ENCODE measurements at regions not wholly inside any gene's neighbourhood (a gene's known extent, or its start where the extent isn't known, plus 50 kb on each side); places are given as distances from the start of the nearest gene placed in this dataset.

DNA sequence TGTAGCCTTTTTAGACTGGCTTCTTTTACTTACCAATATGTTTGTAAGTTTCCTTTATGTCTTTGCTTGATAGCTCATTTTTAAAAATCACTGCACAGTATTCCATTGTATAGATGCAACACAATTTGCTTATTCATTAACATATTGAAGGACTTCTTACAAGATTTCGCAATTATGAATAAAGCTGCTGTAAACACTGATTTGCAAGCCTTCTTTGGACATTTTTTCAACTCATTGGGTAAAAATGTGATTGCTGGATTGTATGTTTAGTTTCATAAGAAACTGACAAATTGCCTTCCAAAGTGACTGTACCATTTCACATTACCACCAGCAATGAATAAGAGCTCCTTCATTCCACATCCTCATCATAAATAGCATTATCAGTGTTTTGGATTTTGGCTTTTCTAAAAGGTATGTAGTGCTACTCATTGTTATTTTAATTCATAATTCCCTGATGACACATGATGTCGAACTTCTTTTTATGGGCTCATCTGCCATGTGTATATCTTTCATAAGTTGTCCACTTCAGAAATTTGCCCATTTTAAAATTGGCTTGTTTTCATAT lies 80.7 kb downstream of the TFAP2B start:
- Histone ChIP-seq H3K23ac (ENCODE audit: low read length) (no peak overlapping the region), H3K9me3 (ENCODE audit: insufficient read depth, low read depth, low read length) (no peaks in the 10 kb centered on the region), H3K36me3 (ENCODE audit: control insufficient read depth in 1 of 2, insufficient read depth in 2 of 2, low read length in 2 of 2) (no peaks in the 10 kb centered on the region), H3K14ac (ENCODE audit: low read length) (no peak overlapping the region), H4K91ac (ENCODE audit: low read depth, low read length) (no peak overlapping the region), H2BK5ac (ENCODE audit: low read depth, low read length, poor library complexity) (no peak overlapping the region), H2AK5ac (ENCODE audit: low read length) (no peak overlapping the region), H2AFZ (ENCODE audit: insufficient read depth, low read length, poor library complexity) (no peak overlapping the region), H3K9ac (ENCODE audit: low read length) (no peak overlapping the region), H4K8ac (ENCODE audit: low read depth, low read length) (no peak overlapping the region), H2BK120ac (ENCODE audit: insufficient read depth, low read length, poor library complexity) (no peak overlapping the region), H3K27me3 (ENCODE audit: insufficient read depth, low read length) (no peaks in the 10 kb centered on the region), H3K18ac (ENCODE audit: low read length) (no peak overlapping the region), H3K79me1 (ENCODE audit: low read length) (no peaks in the 10 kb centered on the region), H3K79me2 (ENCODE audit: control insufficient read depth, insufficient read depth, low read length, poor library complexity) (no peaks in the 10 kb centered on the region), H3K27ac (ENCODE audit: low read depth, low read length) (no peak overlapping the region), H3K4me3 (ENCODE audit: low read depth, low read length) (no peak overlapping the region), H3K4me2 (ENCODE audit: low read length) (no peak overlapping the region), H3K4me1 (ENCODE audit: control insufficient read depth in 1 of 2, insufficient read depth in 2 of 2, low read length in 2 of 2) (no peaks in the 10 kb centered on the region), H4K12ac (ENCODE audit: low read depth, low read length) (no peak overlapping the region), H2BK12ac (ENCODE audit: low read length) (no peak overlapping the region), H3K4ac (ENCODE audit: low read depth, low read length) (no peak overlapping the region)
- no CpG with 5 or more reads among the region's 2 CpGs for WGBS (ENCODE audit: extremely low coverage, insufficient coverage, insufficient read length)
- DNase-seq, result no peak

DNA sequence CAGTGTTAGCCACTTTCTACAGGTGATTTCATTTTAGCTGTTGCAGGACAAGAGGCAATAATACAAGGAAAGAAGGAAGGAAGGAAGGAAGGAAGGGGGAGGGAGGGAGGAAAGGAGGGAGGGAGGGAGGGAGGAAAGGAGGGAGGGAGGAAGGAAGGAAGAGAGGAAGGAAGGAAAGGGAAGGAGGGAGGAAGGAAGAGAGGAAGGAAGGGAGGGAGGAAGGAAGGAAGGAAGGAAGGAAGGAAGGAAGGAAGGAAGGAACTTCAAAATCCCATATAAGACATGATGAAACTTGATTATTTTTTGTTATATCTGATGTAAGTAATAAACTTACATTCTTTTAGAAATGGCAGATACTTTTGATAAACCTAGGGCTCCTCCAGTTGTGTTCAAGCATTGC lies 83.6 kb downstream of the TFAP2B start:
- Histone ChIP-seq H3K27ac (ENCODE audit: low read depth, low read length) (no peak overlapping the region), H2AFZ (ENCODE audit: insufficient read depth, low read length, poor library complexity) (no peak overlapping the region), H3K23ac (ENCODE audit: low read length) (no peak overlapping the region), H4K91ac (ENCODE audit: low read depth, low read length) (no peak overlapping the region), H2AK5ac (ENCODE audit: low read length) (no peak overlapping the region), H2BK12ac (ENCODE audit: low read length) (no peak overlapping the region), H3K14ac (ENCODE audit: low read length) (no peak overlapping the region), H3K4me1 (ENCODE audit: control insufficient read depth in 1 of 2, insufficient read depth in 2 of 2, low read length in 2 of 2) (no peaks in the 10 kb centered on the region), H3K4me3 (ENCODE audit: low read depth, low read length) (no peak overlapping the region), H3K79me2 (ENCODE audit: control insufficient read depth, insufficient read depth, low read length, poor library complexity) (no peaks in the 10 kb centered on the region), H4K12ac (ENCODE audit: low read depth, low read length) (no peak overlapping the region), H3K4ac (ENCODE audit: low read depth, low read length) (no peak overlapping the region), H3K9me3 (ENCODE audit: insufficient read depth, low read depth, low read length) (no peaks in the 10 kb centered on the region), H2BK5ac (ENCODE audit: low read depth, low read length, poor library complexity) (no peak overlapping the region), H4K8ac (ENCODE audit: low read depth, low read length) (no peak overlapping the region), H3K4me2 (ENCODE audit: low read length) (no peak overlapping the region), H3K36me3 (ENCODE audit: control insufficient read depth in 1 of 2, insufficient read depth in 2 of 2, low read length in 2 of 2) (no peaks in the 10 kb centered on the region), H3K27me3 (ENCODE audit: insufficient read depth, low read length) (no peaks in the 10 kb centered on the region), H2BK120ac (ENCODE audit: insufficient read depth, low read length, poor library complexity) (no peak overlapping the region), H3K79me1 (ENCODE audit: low read length) (no peaks in the 10 kb centered on the region), H3K9ac (ENCODE audit: low read length) (no peak overlapping the region), H3K18ac (ENCODE audit: low read length) (no peak overlapping the region)
- DNase-seq, result no peak

DNA sequence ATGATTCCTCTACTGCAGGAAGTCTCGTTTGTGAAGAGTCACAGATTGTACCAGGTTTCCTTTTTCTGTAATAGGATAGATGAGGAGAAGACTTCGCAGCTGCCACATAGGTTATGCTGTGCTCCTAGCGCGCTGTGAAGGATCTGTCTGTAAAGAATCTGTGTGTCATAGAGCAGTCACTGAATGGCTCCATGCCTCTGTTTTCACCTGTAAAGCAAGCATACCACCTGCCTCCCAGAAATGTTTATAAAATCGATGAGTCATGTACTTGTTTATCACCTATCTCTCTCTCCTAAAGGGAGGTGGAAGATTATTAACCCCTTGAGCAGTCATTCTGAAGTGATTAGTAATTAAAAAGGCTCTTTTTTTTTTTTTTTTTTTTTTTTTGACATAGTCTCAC lies 86.6 kb downstream of the TFAP2B start:
- Histone ChIP-seq H3K9me3 (ENCODE audit: insufficient read depth, low read depth, low read length) (no peaks in the 10 kb centered on the region), H3K36me3 (ENCODE audit: control insufficient read depth in 1 of 2, insufficient read depth in 2 of 2, low read length in 2 of 2) (no peaks in the 10 kb centered on the region), H3K9ac (ENCODE audit: low read length) (no peak overlapping the region), H3K14ac (ENCODE audit: low read length) (no peak overlapping the region), H3K79me2 (ENCODE audit: control insufficient read depth, insufficient read depth, low read length, poor library complexity) (no peaks in the 10 kb centered on the region), H3K18ac (ENCODE audit: low read length) (no peak overlapping the region), H2BK120ac (ENCODE audit: insufficient read depth, low read length, poor library complexity) (no peak overlapping the region), H2AK5ac (ENCODE audit: low read length) (no peak overlapping the region), H3K4me1 (ENCODE audit: control insufficient read depth in 1 of 2, insufficient read depth in 2 of 2, low read length in 2 of 2) (no peaks in the 10 kb centered on the region), H3K4me2 (ENCODE audit: low read length) (no peak overlapping the region), H2BK12ac (ENCODE audit: low read length) (no peak overlapping the region), H2BK5ac (ENCODE audit: low read depth, low read length, poor library complexity) (no peak overlapping the region), H3K23ac (ENCODE audit: low read length) (no peak overlapping the region), H4K91ac (ENCODE audit: low read depth, low read length) (no peak overlapping the region), H3K79me1 (ENCODE audit: low read length) (no peaks in the 10 kb centered on the region), H3K4ac (ENCODE audit: low read depth, low read length) (no peak overlapping the region), H4K12ac (ENCODE audit: low read depth, low read length) (no peak overlapping the region), H2AFZ (ENCODE audit: insufficient read depth, low read length, poor library complexity) (no peak overlapping the region), H3K4me3 (ENCODE audit: low read depth, low read length) (no peak overlapping the region), H3K27me3 (ENCODE audit: insufficient read depth, low read length) (no peaks in the 10 kb centered on the region), H3K27ac (ENCODE audit: low read depth, low read length) (no peak overlapping the region), H4K8ac (ENCODE audit: low read depth, low read length) (no peak overlapping the region)
- peak in 1 of 2 donors; percentile 24 for DNase-seq
- WGBS (ENCODE audit: extremely low coverage, insufficient coverage, insufficient read length), result no CpG with 5 or more reads among the region's 5 CpGs

DNA sequence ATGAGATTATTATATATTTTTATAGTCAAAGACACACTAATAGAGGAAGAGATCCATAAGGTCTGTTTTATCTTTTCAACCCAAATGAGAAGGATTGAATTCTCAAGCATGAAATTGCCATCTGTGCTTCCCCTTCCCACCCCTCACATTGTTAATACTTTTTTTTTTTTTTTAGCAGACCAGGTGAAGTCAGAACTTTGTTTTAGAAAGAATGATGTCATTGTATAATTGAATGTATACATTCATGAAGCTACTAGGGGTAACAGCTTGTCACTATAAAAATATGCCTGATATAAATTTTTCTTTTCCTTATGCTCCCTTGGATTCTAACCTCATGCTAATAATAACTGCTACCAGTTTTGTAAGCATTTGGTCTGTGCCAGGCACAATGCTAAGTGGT lies 88.9 kb downstream of the TFAP2B start:
- H3K79me1 ChIP-seq (ENCODE audit: low read length), result no peaks in the 10 kb centered on the region
- H3K9ac ChIP-seq (ENCODE audit: low read length), result no peak overlapping the region
- no peaks in the 10 kb centered on the region for H3K36me3 ChIP-seq (ENCODE audit: control insufficient read depth in 1 of 2, insufficient read depth in 2 of 2, low read length in 2 of 2)
- no peak overlapping the region for H4K8ac ChIP-seq (ENCODE audit: low read depth, low read length)
- no peak overlapping the region for H4K91ac ChIP-seq (ENCODE audit: low read depth, low read length)
- H2BK120ac ChIP-seq (ENCODE audit: insufficient read depth, low read length, poor library complexity), result no peak overlapping the region
- H3K4me2 ChIP-seq (ENCODE audit: low read length), result no peak overlapping the region
- no peak overlapping the region for H3K18ac ChIP-seq (ENCODE audit: low read length)
- H3K4me3 ChIP-seq (ENCODE audit: low read depth, low read length), result no peak overlapping the region
- H3K4me1 ChIP-seq (ENCODE audit: control insufficient read depth in 1 of 2, insufficient read depth in 2 of 2, low read length in 2 of 2), result no peaks in the 10 kb centered on the region
- no peaks in the 10 kb centered on the region for H3K27me3 ChIP-seq (ENCODE audit: insufficient read depth, low read length)
- H2AFZ ChIP-seq (ENCODE audit: insufficient read depth, low read length, poor library complexity), result no peak overlapping the region
- H3K27ac ChIP-seq (ENCODE audit: low read depth, low read length), result no peak overlapping the region
- no peak overlapping the region for H2BK5ac ChIP-seq (ENCODE audit: low read depth, low read length, poor library complexity)
- no peak overlapping the region for H4K12ac ChIP-seq (ENCODE audit: low read depth, low read length)
- H3K9me3 ChIP-seq (ENCODE audit: insufficient read depth, low read depth, low read length), result no peaks in the 10 kb centered on the region
- no peak for DNase-seq
- no peak overlapping the region for H2BK12ac ChIP-seq (ENCODE audit: low read length)
- H3K14ac ChIP-seq (ENCODE audit: low read length), result no peak overlapping the region
- no peak overlapping the region for H3K23ac ChIP-seq (ENCODE audit: low read length)
- H3K79me2 ChIP-seq (ENCODE audit: control insufficient read depth, insufficient read depth, low read length, poor library complexity), result no peaks in the 10 kb centered on the region
- H3K4ac ChIP-seq (ENCODE audit: low read depth, low read length), result no peak overlapping the region
- no peak overlapping the region for H2AK5ac ChIP-seq (ENCODE audit: low read length)

All from trophoblast cell (in vitro differentiated cells and primary cell).